NCI-H2171 (cell line): ENCODE measurements at regions not wholly inside any gene's neighbourhood (a gene's known extent, or its start where the extent isn't known, plus 50 kb on each side); places are given as distances from the start of the nearest gene placed in this dataset.

ENCODE experiments used
- DNase-seq: peaks from one replicate; lab custom pipeline; 2025; lab: John Stamatoyannopoulos, UW

GRCh38 chr7:19210893-19211413, 65.7 kb upstream of the FERD3L start:
- no peak for DNase-seq

- no peak for DNase-seq
Measured at GRCh38 chr7:19209166-19209696, 64.0 kb upstream of the FERD3L start.

GRCh38 chr7:19206721-19207120, 61.5 kb upstream of the FERD3L start:
- no peak for DNase-seq

- no peak for DNase-seq
Measured at GRCh38 chr7:19203686-19204085, 58.5 kb upstream of the FERD3L start.

- DNase-seq: no peak
Measured at GRCh38 chr7:19202599-19202998, 57.4 kb upstream of the FERD3L start.
